WERI-Rb-1 (cell line): ENCODE measurements at regions not wholly inside any gene's neighbourhood (a gene's known extent, or its start where the extent isn't known, plus 50 kb on each side); places are given as distances from the start of the nearest gene placed in this dataset.
"Not testable (repeated sequence)": the region's sequence is repeated elsewhere in the genome, so short reads cannot be mapped to it uniquely, and the experiment has no call there.

Experiments
- DNase-seq: peaks from one replicate; pipeline ENCODE4 v3.0.0-alpha.2; 2020
- H3K27ac ChIP-seq: fragments of 250-450 bp; sonication (Bioruptor Pico); 2 replicates; pipeline ENCODE4 v1.5.1; 2020; ENCODE audit warnings: mild to moderate bottlenecking, moderate library complexity
- H3K27me3 ChIP-seq: fragments of 250-450 bp; sonication (Bioruptor Pico); 2 replicates; pipeline ENCODE4 v1.5.1; 2021; ENCODE audit warnings: mild to moderate bottlenecking, low read depth, moderate library complexity; ENCODE audit not compliant: insufficient read depth, severe bottlenecking
- H3K36me3 ChIP-seq: fragments of 250-450 bp; sonication (Bioruptor Pico); 2 replicates; pipeline ENCODE4 v1.5.1; 2020; ENCODE audit warnings: mild to moderate bottlenecking, moderate library complexity
- H3K4me3 ChIP-seq: 2 replicates; pipeline ENCODE4 v1.5.1; 2011; ENCODE audit warnings: low read depth, mild to moderate bottlenecking, control low read depth, low read length
- H3K9me3 ChIP-seq: fragments of 250-450 bp; sonication (Bioruptor Pico); 2 replicates; pipeline ENCODE4 v1.5.1; 2021; ENCODE audit warnings: mild to moderate bottlenecking, moderate library complexity; ENCODE audit not compliant: severe bottlenecking
- TF ChIP-seq, protein P1 (sequence below): IDR thresholded peaks from 2 replicates; pipeline ENCODE4 v1.5.1; 2011; ENCODE audit warnings: low read depth, mild to moderate bottlenecking, control low read depth, inconsistent platforms, low read length

DNA sequence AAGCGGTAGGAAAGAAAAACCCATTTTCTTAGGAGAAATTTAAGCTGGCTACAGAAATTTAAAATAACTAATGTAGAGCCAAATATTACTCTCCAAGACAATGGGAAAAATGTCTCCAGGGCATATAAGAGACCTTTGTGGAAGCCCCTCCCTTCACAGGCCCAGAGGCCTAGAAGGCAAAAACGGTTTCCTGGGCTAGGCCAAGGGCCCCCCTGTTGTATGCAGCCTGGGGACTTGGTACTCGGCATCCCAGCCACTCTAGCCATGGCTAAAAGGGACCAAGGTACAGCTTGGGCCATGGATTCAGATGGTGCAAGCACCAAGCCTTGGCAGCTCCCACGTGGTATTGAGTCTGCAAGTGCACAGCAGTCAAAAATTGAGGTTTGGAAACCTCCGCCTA, 90.1 kb downstream of the CGGBP1 start:
- Histone ChIP-seq H3K36me3 (no peaks in the 10 kb centered on the region), H3K27me3 (no peaks in the 10 kb centered on the region), H3K4me3 (no peak overlapping the region), H3K27ac (no peak overlapping the region), H3K9me3 (peaks cover 2% of the 10 kb centered on the region)
- DNase-seq, result no peak
- TF ChIP-seq, protein P1, sequence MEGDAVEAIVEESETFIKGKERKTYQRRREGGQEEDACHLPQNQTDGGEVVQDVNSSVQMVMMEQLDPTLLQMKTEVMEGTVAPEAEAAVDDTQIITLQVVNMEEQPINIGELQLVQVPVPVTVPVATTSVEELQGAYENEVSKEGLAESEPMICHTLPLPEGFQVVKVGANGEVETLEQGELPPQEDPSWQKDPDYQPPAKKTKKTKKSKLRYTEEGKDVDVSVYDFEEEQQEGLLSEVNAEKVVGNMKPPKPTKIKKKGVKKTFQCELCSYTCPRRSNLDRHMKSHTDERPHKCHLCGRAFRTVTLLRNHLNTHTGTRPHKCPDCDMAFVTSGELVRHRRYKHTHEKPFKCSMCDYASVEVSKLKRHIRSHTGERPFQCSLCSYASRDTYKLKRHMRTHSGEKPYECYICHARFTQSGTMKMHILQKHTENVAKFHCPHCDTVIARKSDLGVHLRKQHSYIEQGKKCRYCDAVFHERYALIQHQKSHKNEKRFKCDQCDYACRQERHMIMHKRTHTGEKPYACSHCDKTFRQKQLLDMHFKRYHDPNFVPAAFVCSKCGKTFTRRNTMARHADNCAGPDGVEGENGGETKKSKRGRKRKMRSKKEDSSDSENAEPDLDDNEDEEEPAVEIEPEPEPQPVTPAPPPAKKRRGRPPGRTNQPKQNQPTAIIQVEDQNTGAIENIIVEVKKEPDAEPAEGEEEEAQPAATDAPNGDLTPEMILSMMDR, result no peak

DNA sequence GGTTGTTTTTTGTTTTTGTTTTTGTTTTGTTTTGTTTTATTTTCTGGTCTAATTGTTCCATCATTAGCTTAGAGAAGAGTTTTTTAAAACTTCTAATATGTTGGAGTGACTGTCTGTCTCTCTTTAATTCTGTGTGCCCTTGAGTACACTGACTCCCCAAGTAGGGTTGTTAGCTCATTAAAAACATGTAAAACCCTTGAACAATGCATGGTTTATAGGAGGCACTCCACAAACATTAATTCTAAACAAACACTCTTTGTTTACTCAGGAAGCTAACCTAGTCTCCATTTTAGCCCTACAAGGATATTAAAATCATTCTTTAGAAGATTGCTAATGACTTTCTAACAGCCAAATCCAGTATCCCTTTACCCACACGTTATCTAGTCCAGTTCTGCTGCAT, 100.5 kb downstream of the CGGBP1 start:
- no peaks in the 10 kb centered on the region for H3K9me3 ChIP-seq
- peaks cover 3% of the 10 kb centered on the region for H3K27me3 ChIP-seq
- H3K27ac ChIP-seq, result no peak overlapping the region
- no peak for DNase-seq
- H3K36me3 ChIP-seq, result no peaks in the 10 kb centered on the region
- TF ChIP-seq, protein P1, result no peak
- no peak overlapping the region for H3K4me3 ChIP-seq

DNA sequence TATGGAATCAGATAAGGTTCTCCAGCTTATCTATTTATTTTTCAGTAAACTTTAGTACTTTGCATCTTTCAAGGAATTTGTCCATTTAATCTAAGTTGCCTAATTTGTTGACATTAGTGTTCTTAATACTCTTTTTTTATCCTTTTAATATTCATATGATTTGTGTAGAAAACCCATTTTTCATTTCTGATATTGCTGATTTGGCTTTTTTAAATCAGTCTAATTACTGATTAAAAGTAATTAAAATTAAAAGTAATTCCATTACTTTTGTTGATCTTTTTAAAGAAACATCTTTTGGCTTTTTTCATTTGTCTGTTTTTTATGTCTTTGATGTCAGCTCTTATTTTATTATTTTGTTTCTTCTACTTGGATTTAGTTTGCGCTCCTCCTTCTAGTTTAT, 101.2 kb downstream of the CGGBP1 start:
- Histone ChIP-seq H3K4me3 (no peak overlapping the region), H3K27me3 (peaks cover 3% of the 10 kb centered on the region), H3K36me3 (no peaks in the 10 kb centered on the region), H3K27ac (no peak overlapping the region), H3K9me3 (no peaks in the 10 kb centered on the region)
- TF ChIP-seq, protein P1, result no peak
- no peak for DNase-seq

DNA sequence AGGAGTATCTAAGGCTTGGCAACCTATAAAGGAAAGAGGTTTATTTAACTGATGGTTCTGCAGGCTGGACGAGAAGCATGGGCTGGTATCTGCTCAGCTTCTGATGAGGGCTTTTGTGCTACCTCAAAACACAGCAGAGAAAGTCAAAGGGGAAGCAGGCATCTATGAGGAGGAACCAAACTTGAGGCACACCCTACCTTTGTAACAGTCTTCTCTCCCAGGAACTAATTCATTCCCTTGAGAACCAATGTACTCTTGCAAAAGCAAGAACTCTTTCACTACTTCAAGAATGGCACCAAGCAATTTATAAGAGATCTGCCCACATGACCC, 109.0 kb downstream of the CGGBP1 start:
- Histone ChIP-seq H3K9me3 (no peaks in the 10 kb centered on the region), H3K4me3 (no peak overlapping the region), H3K36me3 (no peaks in the 10 kb centered on the region), H3K27ac (no peak overlapping the region), H3K27me3 (peaks cover 3% of the 10 kb centered on the region)
- TF ChIP-seq, protein P1, result no peak
- no peak for DNase-seq

DNA sequence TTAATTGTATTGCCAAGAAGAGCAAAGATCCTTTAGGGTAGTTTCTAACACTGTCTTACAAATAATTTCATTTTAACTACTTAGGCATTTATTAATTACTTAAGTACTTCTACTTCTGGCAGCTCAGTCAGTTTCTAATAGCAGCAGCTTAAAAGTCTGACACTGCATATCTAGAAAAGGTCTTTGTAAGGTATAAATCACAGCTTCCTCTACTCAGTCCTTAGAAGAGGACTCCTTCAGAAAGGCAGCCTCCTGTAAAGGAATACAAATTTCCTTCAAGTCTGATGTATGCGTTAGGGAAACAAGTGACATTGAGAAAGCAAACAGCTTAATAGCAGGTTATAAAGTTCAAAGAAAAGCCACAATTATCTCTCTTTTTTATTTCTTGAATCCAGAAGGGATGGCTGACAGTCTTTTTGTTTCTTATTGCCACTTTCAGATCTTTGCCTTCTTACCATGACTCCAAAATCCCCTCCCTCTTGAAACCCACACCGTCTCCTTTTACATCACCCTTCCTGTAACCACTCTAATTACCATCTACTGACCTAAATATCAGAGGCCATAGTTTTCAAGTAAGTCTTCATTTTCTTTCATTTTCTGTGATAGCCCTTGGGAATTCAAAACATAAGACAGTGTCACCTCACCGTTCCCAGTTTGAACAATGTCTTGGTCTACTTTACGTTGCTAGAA, 109.5 kb downstream of the CGGBP1 start:
- Histone ChIP-seq H3K36me3 (no peaks in the 10 kb centered on the region), H3K27me3 (peaks cover 3% of the 10 kb centered on the region), H3K9me3 (no peaks in the 10 kb centered on the region), H3K4me3 (no peak overlapping the region), H3K27ac (no peak overlapping the region)
- TF ChIP-seq, protein P1, result no peak
- no peak for DNase-seq

DNA sequence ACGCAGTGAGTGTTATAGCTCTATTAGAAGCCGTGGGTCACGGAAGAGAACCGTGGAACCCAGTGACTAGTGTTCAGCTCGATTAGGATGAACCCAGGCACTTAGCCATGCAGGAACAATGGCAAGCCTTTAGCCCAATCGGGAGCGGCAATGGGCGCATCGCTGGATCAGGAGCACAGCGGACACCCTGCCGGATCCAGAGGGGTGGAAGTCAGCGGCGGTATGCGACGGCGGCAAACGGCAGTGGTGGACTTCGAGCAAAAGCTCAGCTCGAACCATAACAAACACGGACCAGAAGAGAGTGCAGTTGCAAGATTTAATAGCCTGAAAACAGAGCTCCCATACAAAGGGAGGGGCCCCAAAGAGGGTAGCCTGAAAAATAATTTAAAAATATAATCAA, 112.8 kb downstream of the CGGBP1 start:
- not testable (repeated sequence) for H3K36me3 ChIP-seq, H3K27ac ChIP-seq, DNase-seq

DNA sequence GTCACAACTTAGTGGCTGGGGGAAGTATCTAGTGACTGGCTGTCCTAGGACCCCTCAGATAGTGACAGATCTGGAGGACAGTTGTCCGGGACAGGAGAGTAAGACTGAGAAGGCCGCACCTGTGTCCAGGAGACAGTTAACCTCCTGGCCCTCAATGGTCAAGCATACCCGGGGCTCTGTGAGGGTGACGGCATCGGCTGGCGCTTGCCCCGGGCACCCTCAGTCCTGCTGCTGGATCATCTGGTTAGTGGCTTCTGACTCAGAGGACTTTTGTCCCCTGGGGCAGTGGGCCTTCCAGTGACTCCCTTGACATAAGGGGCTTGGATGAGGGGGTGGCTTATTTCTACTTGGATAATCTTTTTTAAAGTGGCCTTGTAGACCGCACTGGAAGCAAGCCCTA, 116.5 kb downstream of the CGGBP1 start:
- H3K27ac ChIP-seq, H3K9me3 ChIP-seq, H3K4me3 ChIP-seq, DNase-seq, H3K27me3 ChIP-seq, H3K36me3 ChIP-seq: not testable (repeated sequence)

More for the DNA sequence above, 112.8 kb downstream of the CGGBP1 start:
- H3K4me3 ChIP-seq, H3K27me3 ChIP-seq, H3K9me3 ChIP-seq: not testable (repeated sequence)
